GM12878 (cell line): ENCODE measurements at regions not wholly inside any gene's neighbourhood (a gene's known extent, or its start where the extent isn't known, plus 50 kb on each side); places are given as distances from the start of the nearest gene placed in this dataset.

Experiments used
- ATAC-seq: fragments of 200-7000 bp; cut with Tn5 transposase; 3 replicates; pipeline ENCODE4 v1.9.1; 2020; ENCODE audit warnings: mild to moderate bottlenecking, moderate library complexity
- BruUV-seq: library from RNA; stranded (reverse); fragments of 400-500 nt; replicated peaks from 2 replicates; lab custom pipeline; 2021; lab: Mats Ljungman, UMichigan
- CTCF ChIA-PET: fragments of 300-600 bp; sonication (Branson Sonifier 250); formaldehyde crosslinking; extraction: SDS; loops from one replicate; lab custom pipeline; 2021; ENCODE audit warnings: inconsistent platforms; lab: Yijun Ruan, JAX
- POLR2A ChIA-PET: fragments of 350-600 bp; formaldehyde crosslinking; extraction: SDS; loops from one replicate; lab custom pipeline; 2021; ENCODE audit warnings: inconsistent platforms; lab: Charles Lee
- RAD21 ChIA-PET: fragments of 300-600 bp; sonication (Branson Sonifier 250); formaldehyde crosslinking; loops from one replicate; lab custom pipeline; 2023; ENCODE audit warnings: antibody characterized with exemption; ENCODE audit not compliant: unreplicated experiment; lab: Charles Lee
- SMC1A ChIA-PET: fragments of 300-600 bp; sonication (Branson Sonifier 250); formaldehyde crosslinking; loops from one replicate; lab custom pipeline; 2023; ENCODE audit not compliant: unreplicated experiment, uncharacterized antibody; lab: Charles Lee
- DNase-seq: peaks from one replicate; pipeline ENCODE4 v3.0.0-alpha.2; 2011; ENCODE audit warnings: low read depth, low spot score
- FAIRE-seq: peaks from 3 replicates; lab custom pipeline; 2011; peaks lifted over from hg19 to GRCh38; lab: Jason Lieb, UNC
- H2AFZ ChIP-seq: 2 replicates; pipeline ENCODE4 v1.6.0; 2011; ENCODE audit warnings: low read depth, low read length, control low read depth; ENCODE audit not compliant: control insufficient read depth
- H3K27ac ChIP-seq: 2 replicates; pipeline ENCODE4 v1.5.1; 2011; ENCODE audit warnings: control low read depth; ENCODE audit not compliant: control insufficient read depth, insufficient read depth
- H3K27me3 ChIP-seq, 2 experiments: replicated peaks in 1 of 2; 2 replicates each; pipeline versions ENCODE4 v1.6.0 to v1.6.1; 2011; ENCODE audit warnings: low read length in 1 of 2; ENCODE audit not compliant: control insufficient read depth in 2 of 2, insufficient read depth in 2 of 2
- H3K36me3 ChIP-seq, 2 experiments: 2 replicates each; pipeline ENCODE4 v1.5.1; 2011; ENCODE audit warnings: low read length in 1 of 2; ENCODE audit not compliant: control insufficient read depth in 2 of 2, insufficient read depth in 2 of 2
- H3K4me1 ChIP-seq: 2 replicates; pipeline ENCODE4 v1.6.1; 2011; ENCODE audit warnings: mild to moderate bottlenecking, low read length, moderate library complexity, mixed read lengths; ENCODE audit not compliant: control insufficient read depth, insufficient read depth
- H3K4me2 ChIP-seq: 2 replicates; pipeline ENCODE4 v1.6.0; 2011; ENCODE audit warnings: control low read depth; ENCODE audit not compliant: control insufficient read depth, insufficient read depth
- H3K4me3 ChIP-seq: fragments of 200-600 bp; sonication (generic); 2 replicates; pipeline ENCODE4 v1.5.1; 2016
- H3K79me2 ChIP-seq: 2 replicates; pipeline ENCODE4 v1.6.0; 2011; ENCODE audit warnings: low read length; ENCODE audit not compliant: control insufficient read depth, insufficient read depth
- H3K9ac ChIP-seq: 2 replicates; pipeline ENCODE4 v1.8.0; 2011; ENCODE audit warnings: low read length, control low read depth, mixed read lengths; ENCODE audit not compliant: control insufficient read depth, insufficient read depth
- H3K9me3 ChIP-seq: replicated peaks from 3 replicates; pipeline ENCODE4 v1.5.1; 2011; ENCODE audit warnings: mild to moderate bottlenecking, low read length; ENCODE audit not compliant: control insufficient read depth, insufficient read depth
- H4K20me1 ChIP-seq: 2 replicates; pipeline ENCODE4 v1.6.0; 2011; ENCODE audit not compliant: control insufficient read depth, insufficient read depth
- E2F4 ChIP-seq: IDR thresholded peaks from 2 replicates; pipeline ENCODE4 v1.6.1; 2012; ENCODE audit warnings: low read depth, low read length, improper control_type of control experiment
- ETV6 ChIP-seq, 2 experiments: fragments of 450-650 bp in 1 of 2; IDR thresholded peaks in 1 of 2; conservative IDR thresholded peaks in 1 of 2; 2 replicates each; pipeline ENCODE4 v1.6.1; 2014; ENCODE audit warnings: antibody characterized with exemption in 1 of 2, borderline replicate concordance in 1 of 2, low read depth in 1 of 2, mild to moderate bottlenecking in 1 of 2, moderate library complexity in 1 of 2
- IRF4 ChIP-seq: IDR thresholded peaks from 2 replicates; pipeline ENCODE4 v1.6.1; 2011; ENCODE audit warnings: low read depth, low read length
- KAT2A ChIP-seq: conservative IDR thresholded peaks from 2 replicates; pipeline ENCODE4 v1.6.1; 2011; ENCODE audit warnings: low read depth, low read length; ENCODE audit not compliant: control insufficient read depth
- MTA2 ChIP-seq: fragments of 450-650 bp; IDR thresholded peaks from 2 replicates; pipeline ENCODE4 v1.6.1; 2016; ENCODE audit warnings: low read depth, mild to moderate bottlenecking, moderate library complexity
- MYC ChIP-seq: IDR thresholded peaks from 2 replicates; pipeline ENCODE4 v1.6.1; 2011; ENCODE audit warnings: mild to moderate bottlenecking, low read length, moderate library complexity, inconsistent platforms; ENCODE audit not compliant: insufficient read depth, insufficient replicate concordance, insufficient read length, severe bottlenecking
- NFIC ChIP-seq: IDR thresholded peaks from 2 replicates; pipeline ENCODE4 v1.6.1; 2012; ENCODE audit warnings: low read depth, mild to moderate bottlenecking, inconsistent platforms, low read length, moderate library complexity
- NR2F1 ChIP-seq: fragments of 450-650 bp; conservative IDR thresholded peaks from 2 replicates; pipeline ENCODE4 v1.6.1; 2017; ENCODE audit warnings: mild to moderate bottlenecking
- RAD51 ChIP-seq: fragments of 450-650 bp; IDR thresholded peaks from 2 replicates; pipeline ENCODE4 v1.6.1; 2016; ENCODE audit warnings: moderate library complexity, mild to moderate bottlenecking, inconsistent platforms
- SMC3 ChIP-seq: IDR thresholded peaks from 2 replicates; pipeline ENCODE4 v1.6.1; 2011; ENCODE audit warnings: low read length, improper control_type of control experiment, borderline replicate concordance
- SREBF1 ChIP-seq: IDR thresholded peaks from 2 replicates; pipeline ENCODE4 v1.6.1; 2012; ENCODE audit warnings: mild to moderate bottlenecking, low read length
- SREBF2 ChIP-seq: IDR thresholded peaks from 2 replicates; pipeline ENCODE4 v1.6.1; 2012; ENCODE audit warnings: mild to moderate bottlenecking, low read length
- TARDBP ChIP-seq: IDR thresholded peaks from 2 replicates; pipeline ENCODE4 v1.6.1; 2016; ENCODE audit warnings: borderline replicate concordance
- ZNF217 ChIP-seq: fragments of 450-650 bp; IDR thresholded peaks from 2 replicates; pipeline ENCODE4 v1.6.1; 2017; ENCODE audit warnings: antibody characterized with exemption, mild to moderate bottlenecking
- WGBS: methylation state at CpG from one replicate; pipeline ENCODE4 v1.1.6; 2016; ENCODE audit warnings: low lambda C conversion rate; ENCODE audit not compliant: insufficient replicate concordance, insufficient coverage; ENCODE audit errors: missing lambda C conversion rate; 5-methylcytosine and 5-hydroxymethylcytosine counted together
- in situ Hi-C: fragments of 300-500 bp; cut with MboI; formaldehyde crosslinking; loops from 9 replicates; pipeline ENCODE4 v1.14.3; 2018; ENCODE audit warnings: mixed read lengths
- intact Hi-C: fragments of 100-400 bp; cut with micrococcal nuclease; formaldehyde crosslinking; loops from one replicate; pipeline ENCODE4 v1.14.2; 2022; ENCODE audit not compliant: unreplicated experiment

GRCh38 chr5:104941030-104941645, 1378.5 kb upstream of the NUDT12 start:
- no TSS peak for BruUV-seq
- Histone ChIP-seq H3K36me3 (no peaks in the 10 kb centered on the region), H3K27me3 (no peaks in the 10 kb centered on the region), H3K4me2 (no peak overlapping the region), H3K4me3 (no peak overlapping the region), H4K20me1 (no peaks in the 10 kb centered on the region), H3K27ac (no peak overlapping the region), H3K4me1 (no peaks in the 10 kb centered on the region), H2AFZ (no peak overlapping the region), H3K9ac (no peak overlapping the region), H3K9me3 (no peaks in the 10 kb centered on the region), H3K79me2 (no peaks in the 10 kb centered on the region)
- no peak for FAIRE-seq
- no peak for DNase-seq
- 15% methylated on average over 2 of the region's 2 CpGs for WGBS
- CTCF ChIA-PET, result no interaction called here
- ATAC-seq, result no peak
- TF ChIP-seq TARDBP (no peak), ZNF217 (no peak), KAT2A (no peak), SREBF2 (no peak), NR2F1 (no peak), MTA2 (no peak), MYC (no peak), ETV6 (conservative IDR thresholded peaks at IDR 0.05 in 1 of 2, IDR thresholded peaks at IDR 0.05 in 1 of 2; ENCODE audit: borderline replicate concordance in 1 of 2, low read depth in 1 of 2) (no peak), NFIC (no peak), SMC3 (no peak), E2F4 (no peak), RAD51 (no peak), SREBF1 (no peak), IRF4 (no peak)
- SMC1A ChIA-PET, result interaction anchor here (0.7 kb wide), 1 partner anchor 1615 kb away, joined by 3 read pairs; no protein-coding TSS in a partner anchor
- in situ Hi-C loops, result no loop called here
- intact Hi-C loops, result no loop called here
- RAD21 ChIA-PET, result no interaction called here
- POLR2A ChIA-PET, result no interaction called here
